DLD1 (cell line): ENCODE measurements at regions not wholly inside any gene's neighbourhood (a gene's known extent, or its start where the extent isn't known, plus 50 kb on each side); places are given as distances from the start of the nearest gene placed in this dataset.
"Not testable (repeated sequence)": the region's sequence is repeated elsewhere in the genome, so short reads cannot be mapped to it uniquely, and the experiment has no call there.

Experiments used
- in situ Hi-C: cut with HindIII; loops from 2 replicates; pipeline ENCODE4 v1.10.0; 2017; ENCODE audit warnings: low sequenced_read_pairs

- in situ Hi-C loops = no loop called here
These were observed 61.5 kb upstream of the ATP1B1 start for GRCh38 chr1:169044971-169045370.

GRCh38 chr1:169046671-169047070 lies 59.8 kb upstream of the ATP1B1 start:
- in situ Hi-C loops = no loop called here

- in situ Hi-C loops = no loop called here
These were observed 59.4 kb upstream of the ATP1B1 start for GRCh38 chr1:169047074-169047473.

- in situ Hi-C loops = no loop called here
These were observed 58.4 kb upstream of the ATP1B1 start for GRCh38 chr1:169048043-169048442.

DNA sequence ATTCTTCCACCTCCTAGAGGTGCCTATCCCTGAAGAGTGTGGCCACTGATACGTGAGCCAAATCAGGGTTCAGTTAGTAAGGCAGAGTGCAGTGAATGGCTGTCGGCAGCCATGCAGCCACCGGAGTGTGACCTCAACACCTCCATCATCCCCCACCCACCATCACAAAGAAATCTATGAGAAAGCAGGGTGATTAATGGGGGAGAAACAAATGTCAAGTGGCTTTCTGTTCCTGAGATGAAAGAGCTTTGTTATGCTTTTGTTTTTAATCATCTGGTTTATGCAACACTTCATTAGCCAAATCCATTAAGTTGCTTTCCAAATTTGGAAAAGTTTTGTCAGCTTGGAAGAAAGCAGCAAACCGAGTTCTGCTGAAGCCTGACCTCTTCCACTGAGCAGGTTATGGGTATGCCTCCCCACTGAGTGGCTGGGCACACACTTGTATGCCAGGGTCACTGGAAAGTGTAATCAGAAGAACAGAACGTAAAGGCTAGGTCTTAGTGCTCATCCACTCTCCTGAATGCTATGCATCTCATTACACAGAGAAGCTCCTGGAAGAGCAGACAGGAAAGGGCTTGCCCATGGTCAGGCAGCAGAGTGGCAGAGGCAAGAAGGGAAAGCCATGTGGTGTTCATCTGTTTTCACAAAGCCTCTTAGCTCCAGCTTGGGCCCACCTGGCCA lies 57.1 kb upstream of the ATP1B1 start:
- in situ Hi-C loops = no loop called here

DNA sequence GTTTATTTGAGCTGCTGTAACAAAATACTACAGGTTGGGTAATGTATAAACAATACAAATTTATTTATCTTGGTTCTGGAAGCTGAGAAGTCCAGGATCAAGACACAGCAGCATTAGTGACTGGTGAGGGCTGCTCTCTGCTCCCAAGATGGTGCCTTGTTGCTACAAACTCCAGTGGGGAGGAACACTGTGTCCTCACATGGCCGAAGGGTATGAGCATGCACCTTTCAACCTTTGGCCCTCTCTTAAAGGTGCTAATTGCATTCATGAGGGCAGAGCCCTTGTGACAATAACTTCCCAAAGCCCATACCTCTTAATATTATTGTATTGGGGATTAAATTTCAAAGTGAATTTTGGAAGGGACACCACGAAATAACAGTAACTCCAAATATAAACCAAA lies 55.3 kb upstream of the ATP1B1 start:
- in situ Hi-C loops = no loop called here

GRCh38 chr1:169052171-169052570 lies 54.3 kb upstream of the ATP1B1 start:
- in situ Hi-C loops = not testable (repeated sequence)

DNA sequence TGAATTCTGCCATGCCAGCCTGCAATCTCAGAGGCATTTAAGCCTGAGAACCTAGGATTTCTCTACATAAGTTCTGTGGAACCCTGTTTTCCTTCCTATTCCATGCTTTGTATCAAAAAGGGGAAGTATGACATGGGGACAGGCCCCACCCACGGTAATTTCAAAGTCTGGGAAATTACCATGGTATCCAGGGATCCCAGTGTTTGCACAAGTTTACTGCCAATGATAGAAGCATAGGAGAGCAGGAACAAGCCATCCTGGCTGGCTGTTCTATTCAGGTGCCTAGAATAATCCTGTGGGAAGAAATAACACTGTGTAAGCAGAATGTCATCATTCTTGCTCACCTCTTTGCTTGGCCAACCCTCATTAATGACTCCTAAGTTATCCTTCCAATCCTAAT lies 53.8 kb upstream of the ATP1B1 start:
- in situ Hi-C loops = no loop called here

DNA sequence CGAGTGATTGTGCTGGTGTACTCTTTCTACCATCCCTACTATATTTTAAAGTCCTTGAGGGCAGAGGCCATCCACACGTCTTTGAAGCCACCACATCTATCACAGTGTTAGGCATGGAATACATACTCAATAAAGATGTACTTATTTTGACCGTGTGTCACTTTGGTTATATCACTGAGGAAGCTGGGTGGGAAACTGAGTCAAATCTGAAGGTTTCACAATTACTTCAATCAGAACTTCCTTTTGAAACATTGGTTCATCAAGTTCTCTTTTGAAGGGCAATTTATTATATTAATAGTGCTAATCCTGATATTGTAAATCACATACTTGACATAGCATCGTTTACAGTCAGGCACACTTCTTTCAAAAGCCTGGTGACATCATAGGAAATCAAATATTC lies 53.3 kb upstream of the ATP1B1 start:
- in situ Hi-C loops = no loop called here
